Lower leg skin (tissue), 4 donors: ENCODE measurements at regions not wholly inside any gene's neighbourhood (a gene's known extent, or its start where the extent isn't known, plus 50 kb on each side); places are given as distances from the start of the nearest gene placed in this dataset.

Experiments
- DNase-seq, 2 donors: peaks; one replicate each; pipeline ENCODE4 v3.0.0-alpha.2; 2019; ENCODE audit warnings: low spot score in 2 of 2
- H3K4me3 ChIP-seq: fragments of 200-600 bp; sonication (generic); 2 replicates; pipeline ENCODE4 v1.5.1; 2017; ENCODE audit warnings: mild to moderate bottlenecking, low read depth; ENCODE audit not compliant: poor library complexity, severe bottlenecking
- POLR2A ChIP-seq, 2 donors: fragments of 450-650 bp; IDR thresholded peaks; one replicate each; pipeline ENCODE4 v1.6.1; 2016 to 2017; ENCODE audit warnings: antibody characterized with exemption in 2 of 2, mild to moderate bottlenecking in 1 of 2, moderate library complexity in 1 of 2
- WGBS, 2 donors: methylation state at CpG; one replicate each; pipeline ENCODE4 v1.1.5; 2018; 5-methylcytosine and 5-hydroxymethylcytosine counted together
- intact Hi-C: fragments of 100-400 bp; cut with DNase I; formaldehyde crosslinking; loops from one replicate; pipeline ENCODE4 v1.15.0; 2023; ENCODE audit warnings: low total_unique reads
- TF ChIP-seq, protein P1 (sequence below), 3 donors: fragments of 450-650 bp; IDR thresholded peaks; one replicate each; pipeline ENCODE4 v1.5.1; 2016; ENCODE audit warnings: antibody characterized with exemption in 3 of 3, mild to moderate bottlenecking in 3 of 3, moderate library complexity in 2 of 3

- H3K4me3 ChIP-seq = no peak overlapping the region
- TF ChIP-seq, protein P1, sequence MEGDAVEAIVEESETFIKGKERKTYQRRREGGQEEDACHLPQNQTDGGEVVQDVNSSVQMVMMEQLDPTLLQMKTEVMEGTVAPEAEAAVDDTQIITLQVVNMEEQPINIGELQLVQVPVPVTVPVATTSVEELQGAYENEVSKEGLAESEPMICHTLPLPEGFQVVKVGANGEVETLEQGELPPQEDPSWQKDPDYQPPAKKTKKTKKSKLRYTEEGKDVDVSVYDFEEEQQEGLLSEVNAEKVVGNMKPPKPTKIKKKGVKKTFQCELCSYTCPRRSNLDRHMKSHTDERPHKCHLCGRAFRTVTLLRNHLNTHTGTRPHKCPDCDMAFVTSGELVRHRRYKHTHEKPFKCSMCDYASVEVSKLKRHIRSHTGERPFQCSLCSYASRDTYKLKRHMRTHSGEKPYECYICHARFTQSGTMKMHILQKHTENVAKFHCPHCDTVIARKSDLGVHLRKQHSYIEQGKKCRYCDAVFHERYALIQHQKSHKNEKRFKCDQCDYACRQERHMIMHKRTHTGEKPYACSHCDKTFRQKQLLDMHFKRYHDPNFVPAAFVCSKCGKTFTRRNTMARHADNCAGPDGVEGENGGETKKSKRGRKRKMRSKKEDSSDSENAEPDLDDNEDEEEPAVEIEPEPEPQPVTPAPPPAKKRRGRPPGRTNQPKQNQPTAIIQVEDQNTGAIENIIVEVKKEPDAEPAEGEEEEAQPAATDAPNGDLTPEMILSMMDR (IDR thresholded peaks at IDR 0.05) = no peak
- TF ChIP-seq POLR2A (IDR thresholded peaks at IDR 0.05) = no peak
- DNase-seq = no peak
- intact Hi-C loops = no loop called here
- 73 to 82% methylated on average over 2 of the region's 2 CpGs for WGBS, 2 donors
These were observed 50.9 kb upstream of the PTGS2 start for GRCh38 chr1:186730951-186731729.
